SKM-1 (cell line): ENCODE measurements at regions not wholly inside any gene's neighbourhood (a gene's known extent, or its start where the extent isn't known, plus 50 kb on each side); places are given as distances from the start of the nearest gene placed in this dataset.
"Not testable (repeated sequence)": the region's sequence is repeated elsewhere in the genome, so short reads cannot be mapped to it uniquely, and the experiment has no call there.

ENCODE experiments used
- DNase-seq: peaks from one replicate; lab custom pipeline; 2025; ENCODE audit not compliant: unreplicated experiment; lab: John Stamatoyannopoulos, UW

DNA sequence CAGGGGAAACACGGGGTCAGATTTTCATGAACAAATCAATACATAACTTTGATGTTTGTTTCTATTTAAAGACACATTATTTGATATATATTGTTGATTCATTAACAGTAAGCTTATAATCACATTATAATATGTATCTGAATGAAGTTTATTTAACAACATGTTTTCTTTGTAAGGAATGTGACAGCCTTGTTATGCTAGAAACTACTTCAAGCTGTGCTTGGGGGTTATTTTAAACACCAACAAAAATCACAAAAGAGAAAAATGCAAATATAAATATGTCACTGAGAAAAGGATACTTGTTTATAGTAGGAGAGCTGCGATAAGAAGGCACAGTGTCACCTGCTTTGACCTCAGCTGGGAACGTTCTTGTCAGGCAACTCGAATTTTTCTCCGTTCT, 354.6 kb upstream of the AGA start:
- DNase-seq = no peak

DNA sequence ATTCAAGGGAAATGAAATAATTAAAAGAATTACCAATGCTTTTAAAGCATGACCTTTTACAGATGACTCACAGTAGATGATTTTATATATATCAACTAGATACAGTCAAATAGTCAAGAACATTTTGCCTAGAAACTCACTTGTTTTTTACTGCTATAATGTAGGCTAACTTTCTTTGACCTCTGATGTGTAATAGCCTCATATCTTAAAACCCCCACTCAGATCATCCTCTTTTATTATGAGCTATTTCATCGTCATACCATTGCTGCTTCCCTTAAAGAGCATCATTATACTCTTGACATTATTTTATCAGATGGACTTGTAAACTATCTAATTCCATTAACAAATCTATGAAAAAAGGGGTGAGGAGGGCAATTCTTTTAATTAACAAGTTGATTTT, 355.9 kb upstream of the AGA start:
- no peak for DNase-seq

DNA sequence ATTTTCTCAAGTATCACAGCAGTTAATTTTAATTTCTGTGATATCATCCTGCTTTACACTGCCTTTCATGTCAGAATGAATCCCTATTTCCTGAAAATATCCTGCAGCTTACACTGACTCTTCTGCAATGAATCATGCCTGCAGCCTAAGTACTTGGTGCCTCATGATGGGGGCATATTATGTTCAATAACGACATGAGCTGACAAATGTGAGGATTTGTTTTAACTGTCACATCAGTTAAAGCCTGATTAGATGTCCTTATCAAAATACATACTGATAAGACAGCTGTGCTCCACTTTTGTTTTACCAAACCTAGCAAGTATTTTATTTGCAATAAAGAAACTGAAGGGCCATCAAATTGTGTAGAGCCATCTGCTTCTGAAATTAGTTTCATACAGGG, 359.9 kb upstream of the AGA start:
- DNase-seq = no peak

GRCh38 chr4:177802661-177803060, 360.4 kb upstream of the AGA start:
- DNase-seq = no peak

DNA sequence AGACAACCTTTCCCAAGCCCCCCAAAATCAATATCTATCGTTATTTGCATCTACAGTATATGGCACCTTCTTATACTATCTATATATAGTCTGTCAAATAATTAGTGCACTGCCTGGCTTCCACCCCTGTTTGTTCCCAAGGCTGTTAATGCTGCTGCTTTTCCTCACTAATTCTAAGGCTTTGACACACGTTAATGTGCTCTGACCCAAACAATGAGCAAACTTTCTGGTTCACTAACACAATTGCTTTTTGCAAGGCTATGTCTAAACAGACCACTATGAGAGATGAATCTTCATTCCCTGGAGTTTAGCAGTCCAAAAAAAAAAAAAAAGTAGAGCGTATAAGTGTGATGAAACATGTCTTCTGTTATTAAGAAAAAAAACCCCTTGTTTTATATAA, 360.9 kb upstream of the AGA start:
- DNase-seq = no peak

DNA sequence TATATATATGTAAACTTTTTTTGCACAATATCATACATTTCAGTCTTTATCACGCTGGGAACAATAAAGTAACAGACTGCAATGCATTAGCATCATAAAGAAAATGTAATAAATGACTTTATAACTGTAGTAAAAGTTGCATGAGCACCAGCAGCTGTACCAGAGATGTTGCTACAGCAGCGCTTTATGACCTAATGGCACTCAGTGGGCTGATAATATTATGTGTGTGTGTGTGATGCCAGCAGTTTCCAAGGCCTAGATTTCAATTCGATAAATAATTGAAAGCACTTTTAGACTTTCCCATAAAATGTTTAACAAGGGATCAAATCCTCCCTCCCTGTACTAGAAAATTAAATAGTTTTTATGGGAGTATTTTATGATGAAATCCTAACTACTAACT, 367.6 kb upstream of the AGA start:
- DNase-seq = no peak

- DNase-seq = no peak
These were observed 368.0 kb upstream of the AGA start for GRCh38 chr4:177810220-177810619.

DNA sequence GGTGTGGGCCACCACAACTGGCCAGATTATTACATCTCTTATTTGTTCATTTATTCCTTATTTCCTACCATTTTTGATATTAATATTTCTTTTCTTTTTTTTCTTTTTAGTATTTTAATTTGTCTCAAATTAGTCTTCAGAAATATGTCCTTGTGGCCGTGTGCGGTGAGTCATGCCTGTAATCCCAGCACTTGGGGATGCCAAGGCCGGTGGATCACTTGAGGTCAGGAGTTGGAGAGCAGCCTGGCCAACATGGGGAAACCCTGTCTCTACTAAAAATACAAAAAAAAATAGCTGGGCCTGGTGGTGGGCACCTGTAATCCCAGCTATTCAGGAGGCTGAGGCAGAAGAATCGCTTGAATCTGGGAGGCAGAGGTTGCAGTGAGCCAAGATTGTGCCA, 376.2 kb upstream of the AGA start:
- not testable (repeated sequence) for DNase-seq

GRCh38 chr4:177826973-177827372, 384.7 kb upstream of the AGA start:
- DNase-seq = no peak

DNA sequence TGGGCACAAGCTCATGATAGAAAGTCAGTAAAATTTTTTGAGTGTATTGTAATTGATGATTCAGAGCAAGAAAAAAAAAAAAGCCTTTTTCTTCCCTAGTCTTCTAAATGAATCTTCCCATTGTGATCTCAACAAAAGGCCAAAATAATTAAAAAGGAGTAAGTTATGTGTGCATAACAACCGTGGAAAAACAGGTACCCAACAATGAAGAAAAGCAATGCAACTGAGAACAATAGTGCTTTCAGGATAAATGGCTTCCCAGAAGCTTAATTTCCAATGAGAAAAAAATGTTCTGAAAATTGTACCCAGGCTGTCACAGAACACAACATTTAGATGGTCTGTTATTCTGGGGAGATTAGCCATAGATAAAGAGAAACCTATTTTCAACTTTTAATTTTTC, 399.0 kb upstream of the AGA start:
- DNase-seq = no peak

DNA sequence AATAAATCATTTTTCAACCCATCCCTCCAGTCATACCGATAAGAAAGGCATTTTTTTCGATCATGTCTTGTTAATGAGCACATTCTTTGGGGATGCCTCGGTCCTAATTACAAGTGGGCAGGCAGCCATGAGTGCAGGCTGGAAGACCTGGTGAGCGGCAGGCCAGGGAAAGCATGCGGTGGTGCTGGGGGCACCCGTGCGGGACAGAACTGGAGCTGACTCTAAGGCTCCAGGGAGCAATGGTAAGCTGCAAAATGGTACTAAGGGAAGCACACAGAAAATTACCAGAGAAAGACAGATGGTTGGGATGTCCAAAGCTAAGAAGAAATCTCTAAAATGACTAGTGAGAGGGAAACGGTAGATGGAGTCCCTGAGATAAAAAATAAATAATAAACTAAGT, 411.0 kb upstream of the AGA start:
- no peak for DNase-seq

GRCh38 chr4:177855507-177856197, 413.4 kb upstream of the AGA start:
- no peak for DNase-seq

DNA sequence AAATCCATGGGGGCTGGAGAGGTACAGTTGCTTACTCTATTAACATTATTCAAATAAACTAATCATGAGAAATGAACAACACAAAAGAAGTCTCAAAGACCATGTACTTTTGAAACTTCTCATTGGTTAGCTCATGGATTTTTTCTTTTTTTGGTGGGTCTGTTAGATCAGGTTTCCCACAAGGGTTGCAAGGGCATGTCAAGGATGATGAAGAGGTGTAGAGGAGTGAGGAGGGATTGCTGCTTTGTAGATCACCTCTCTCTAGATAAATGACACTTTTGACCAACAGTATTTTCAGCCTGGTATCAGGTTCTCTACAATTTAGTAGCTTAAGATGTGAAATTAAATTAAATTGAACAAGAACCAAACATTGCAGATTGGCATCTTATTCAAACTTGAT, 417.9 kb upstream of the AGA start:
- DNase-seq = no peak

- DNase-seq = no peak
These were observed 419.4 kb upstream of the AGA start for GRCh38 chr4:177861551-177862094.

DNA sequence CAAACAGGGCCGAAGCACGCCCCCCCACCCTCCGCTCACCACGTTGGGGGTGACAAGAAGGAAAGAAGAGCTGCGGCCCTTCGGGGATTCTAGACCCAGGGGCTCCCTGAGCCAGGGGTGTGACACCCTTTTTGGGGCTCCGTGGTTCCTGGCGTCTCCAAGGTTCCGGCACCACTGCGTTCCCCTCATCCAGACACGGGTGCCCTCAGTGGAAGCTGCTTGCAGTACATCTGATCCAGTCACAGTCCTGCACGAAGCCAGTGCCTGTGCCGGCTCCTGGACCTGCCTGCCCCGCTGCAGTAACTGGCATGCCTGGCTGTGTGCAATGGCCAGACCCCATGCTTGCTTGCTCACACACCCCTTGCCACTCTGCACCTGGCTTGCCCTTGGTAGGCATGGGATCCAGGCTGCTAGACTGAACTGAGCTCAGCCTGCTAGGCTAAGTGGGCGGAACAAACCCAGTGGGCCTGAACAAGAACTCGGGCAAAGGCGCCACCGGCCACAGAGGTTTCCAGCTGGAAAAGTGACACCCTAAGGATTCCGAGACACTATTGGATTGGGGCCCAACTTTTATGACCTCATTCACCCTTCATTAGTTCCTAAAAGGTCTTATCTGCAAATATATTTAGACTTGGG, 420.4 kb upstream of the AGA start:
- DNase-seq = no peak

- DNase-seq = no peak
These were observed 437.6 kb upstream of the AGA start for GRCh38 chr4:177879851-177880250.

GRCh38 chr4:177895136-177895535, 452.9 kb upstream of the AGA start:
- no peak for DNase-seq

DNA sequence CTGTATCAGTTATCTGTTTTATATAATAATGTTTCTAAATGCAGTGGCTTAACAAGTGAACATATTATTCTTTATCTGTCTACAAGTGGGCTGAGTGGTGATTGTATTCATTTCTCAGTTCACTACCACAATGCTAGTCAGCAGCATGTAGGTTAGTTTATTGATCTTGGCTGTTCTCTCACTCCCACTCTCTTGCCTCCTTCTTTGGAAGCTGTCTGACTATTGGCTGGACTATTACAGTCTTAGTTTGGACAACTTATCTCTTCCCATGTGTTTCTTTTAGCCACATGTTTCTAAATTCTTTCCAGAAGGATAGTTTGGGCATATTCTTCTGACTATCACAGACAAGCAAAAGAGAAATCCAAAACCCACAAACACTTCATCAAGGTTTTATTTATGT, 459.5 kb upstream of the AGA start:
- no peak for DNase-seq

- DNase-seq = no peak
These were observed 460.1 kb upstream of the AGA start for GRCh38 chr4:177902386-177902785.

- DNase-seq = no peak
These were observed 465.6 kb upstream of the AGA start for GRCh38 chr4:177907736-177908424.

GRCh38 chr4:177921715-177922114, 479.5 kb upstream of the AGA start:
- no peak for DNase-seq

DNA sequence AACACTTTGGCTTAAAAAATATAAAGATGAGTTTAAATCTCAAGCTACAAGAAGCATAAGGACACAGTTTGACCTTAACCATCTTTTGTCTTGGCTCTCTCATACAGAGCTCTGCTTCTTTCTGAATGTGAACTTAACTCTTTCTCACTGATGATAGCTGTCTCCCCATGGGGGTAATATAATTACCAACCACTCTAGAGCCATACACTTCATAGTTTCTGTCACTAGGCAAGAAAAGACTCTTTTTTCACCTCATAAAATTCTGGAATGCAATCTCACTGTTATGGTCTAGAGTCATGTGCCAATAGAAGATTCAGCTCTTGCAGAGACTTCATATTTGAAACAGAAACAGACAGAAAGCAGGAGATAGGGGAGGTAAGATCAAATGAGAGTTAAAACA, 481.7 kb upstream of the AGA start:
- no peak for DNase-seq
